Activated CD8-positive, alpha-beta memory T cell treated with anti-CD3 and anti-CD28 coated beads, Interleukin-2, amount 50 U/mL, for 24 hours (primary cell): ENCODE measurements at regions not wholly inside any gene's neighbourhood (a gene's known extent, or its start where the extent isn't known, plus 50 kb on each side); places are given as distances from the start of the nearest gene placed in this dataset.
"Not testable (repeated sequence)": the region's sequence is repeated elsewhere in the genome, so short reads cannot be mapped to it uniquely, and the experiment has no call there.

Experiments
- DNase-seq: peaks from one replicate; pipeline ENCODE4 v3.0.0-alpha.2; 2020; ENCODE audit errors: extremely low read depth

DNA sequence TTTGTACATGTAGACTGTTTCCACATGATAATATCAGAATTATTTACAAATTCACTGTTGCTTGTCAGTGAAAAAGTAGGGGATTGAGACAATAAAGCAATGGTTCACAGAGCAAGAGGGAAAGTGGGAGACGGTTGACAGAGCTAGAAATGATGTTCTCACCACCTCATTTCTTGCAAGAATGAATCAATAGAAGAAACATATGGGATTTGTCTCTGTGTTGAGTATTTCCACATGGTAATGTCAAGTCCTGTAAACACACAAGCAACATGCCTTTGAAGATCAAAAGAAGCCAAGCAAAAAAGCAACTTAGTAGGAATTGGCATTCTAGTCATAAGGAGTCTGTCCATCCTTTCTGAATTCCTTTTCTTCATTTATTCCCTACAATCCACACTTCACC, 1806.6 kb upstream of the AGA start:
- DNase-seq: no peak

DNA sequence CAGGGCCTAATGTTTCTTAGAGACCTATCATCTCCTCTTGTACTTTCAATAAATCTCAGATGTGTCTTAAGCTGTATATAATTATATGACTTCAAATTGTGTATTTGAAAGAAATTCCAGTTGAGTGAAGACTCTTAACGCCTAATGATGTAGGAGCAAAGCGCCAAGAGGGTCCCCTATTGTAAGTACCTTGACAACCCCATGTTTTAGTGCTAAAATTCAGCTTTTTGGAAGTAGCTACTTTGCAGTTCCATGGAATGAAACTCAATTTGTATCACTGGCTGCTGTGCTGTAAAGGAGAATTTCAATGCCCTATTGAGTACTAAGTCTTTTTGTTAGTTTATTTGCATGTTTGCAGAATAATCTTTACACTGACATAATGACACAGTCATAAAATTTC, 1826.6 kb upstream of the AGA start:
- DNase-seq: no peak

GRCh38 chr4:179272282-179272681, 1830.0 kb upstream of the AGA start:
- no peak for DNase-seq

DNA sequence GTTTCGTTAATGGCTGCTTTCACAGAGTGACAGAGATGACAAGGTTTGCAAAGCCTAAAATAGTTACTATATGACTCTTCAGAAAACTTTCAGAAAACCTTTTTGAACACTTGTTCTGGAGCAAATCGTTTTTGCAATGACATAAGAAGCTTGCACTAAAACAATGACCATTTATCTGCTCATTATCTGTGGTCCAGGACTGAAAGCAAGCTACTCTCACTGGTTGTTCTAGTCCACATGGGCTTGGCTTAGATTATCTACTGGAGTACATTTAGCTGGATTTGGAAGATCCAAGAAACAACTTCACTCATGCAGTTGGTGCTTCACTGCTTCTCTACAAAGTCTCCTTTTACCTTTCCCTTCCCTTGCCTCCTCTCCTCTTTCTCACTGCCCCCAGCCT, 1836.4 kb upstream of the AGA start:
- DNase-seq: no peak

DNA sequence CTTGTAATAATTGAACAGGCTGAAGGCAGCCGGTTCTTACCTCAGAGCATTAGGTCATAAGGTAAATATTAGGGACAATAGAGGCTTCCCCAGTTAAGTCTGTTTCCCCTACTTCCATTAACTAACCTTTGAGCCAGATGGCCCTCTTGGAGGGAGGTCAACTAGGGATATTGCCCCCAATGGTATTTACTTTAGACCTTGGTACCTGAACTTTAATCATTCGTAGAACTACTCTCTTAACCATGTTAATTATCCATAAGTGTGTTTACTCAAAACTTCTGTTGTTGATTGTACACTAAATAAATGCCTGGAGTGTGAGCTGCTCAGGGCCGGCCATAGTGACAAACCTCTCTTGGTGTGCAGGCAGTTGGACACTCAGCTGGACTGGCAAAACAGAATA, 1843.5 kb upstream of the AGA start:
- no peak for DNase-seq

GRCh38 chr4:179291657-179292056, 1849.4 kb upstream of the AGA start:
- no peak for DNase-seq

DNA sequence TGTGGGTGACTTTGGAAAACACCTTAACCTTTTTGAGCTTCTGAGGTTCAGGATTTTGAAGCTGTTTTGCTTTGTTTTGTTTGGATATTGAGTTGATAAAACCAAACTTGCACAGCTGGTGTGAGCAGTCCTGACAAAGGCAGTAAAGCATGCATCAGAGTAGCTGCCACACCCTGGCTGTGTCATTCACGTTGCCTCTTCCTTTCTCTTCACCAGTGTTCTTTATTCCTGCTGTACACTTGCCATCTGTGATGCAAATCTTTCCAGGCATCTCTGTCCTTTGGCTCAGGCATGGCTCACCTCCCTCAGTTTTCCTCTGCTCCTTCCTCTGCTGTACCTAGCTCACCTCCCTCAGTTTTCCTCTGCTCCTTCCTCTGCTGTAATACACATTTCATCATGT, 1850.2 kb upstream of the AGA start:
- DNase-seq: no peak

DNA sequence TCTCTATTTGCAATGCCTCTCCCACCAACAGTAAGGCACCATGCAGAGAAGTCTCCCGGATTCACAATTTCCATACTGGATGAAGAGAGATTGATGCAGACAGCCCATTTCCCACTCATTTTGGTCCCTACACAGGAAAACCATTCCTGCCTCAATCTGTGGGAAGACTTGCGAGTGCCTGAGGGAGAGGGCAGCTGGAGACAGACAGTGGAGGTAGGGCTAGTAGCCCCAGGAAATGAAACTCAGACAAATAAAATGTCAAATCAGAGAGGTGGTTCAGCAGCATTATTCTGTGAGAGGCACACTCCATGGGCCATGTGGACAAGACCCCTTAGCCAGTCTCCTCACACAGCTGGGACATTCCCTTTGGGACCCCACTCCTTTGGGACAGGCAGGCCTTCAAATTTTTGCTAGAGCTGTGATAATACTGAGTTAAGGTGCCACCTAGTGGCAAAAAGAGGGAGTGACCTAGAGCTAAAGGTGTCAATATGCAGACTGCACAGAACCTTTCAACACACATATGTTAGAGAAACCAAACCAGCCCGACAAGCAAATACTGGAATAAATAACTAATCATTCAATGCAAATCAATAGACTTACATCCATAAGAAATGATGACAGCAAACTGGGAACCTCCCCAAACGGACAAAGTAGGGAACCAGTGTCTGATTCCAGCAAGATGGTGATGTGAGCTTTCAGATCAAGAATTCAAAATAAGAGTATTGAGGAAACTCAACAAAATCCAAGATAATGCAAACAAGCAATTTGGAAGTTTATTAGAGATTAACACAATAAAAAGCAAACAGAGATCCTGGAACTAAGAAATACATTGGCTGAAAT, 1865.3 kb upstream of the AGA start:
- no peak for DNase-seq

DNA sequence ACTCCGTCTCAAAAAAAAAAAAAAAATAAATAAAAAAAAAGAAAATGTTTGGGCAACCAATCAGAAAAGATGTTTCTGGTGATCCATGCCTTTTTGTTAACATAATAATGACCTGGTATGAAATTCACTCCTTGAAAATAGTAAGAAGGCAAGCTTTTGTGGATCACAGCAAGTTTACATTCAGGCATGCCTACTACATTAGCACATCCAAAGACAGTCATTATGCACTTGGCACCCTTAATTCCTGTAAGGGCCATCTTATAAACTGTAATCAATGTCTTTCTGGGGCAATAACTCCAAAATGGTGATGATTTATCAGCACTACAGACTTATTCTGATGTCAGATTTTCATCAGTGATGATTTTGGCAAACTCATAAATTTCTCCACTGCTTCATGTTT, 1871.6 kb upstream of the AGA start:
- DNase-seq: no peak

DNA sequence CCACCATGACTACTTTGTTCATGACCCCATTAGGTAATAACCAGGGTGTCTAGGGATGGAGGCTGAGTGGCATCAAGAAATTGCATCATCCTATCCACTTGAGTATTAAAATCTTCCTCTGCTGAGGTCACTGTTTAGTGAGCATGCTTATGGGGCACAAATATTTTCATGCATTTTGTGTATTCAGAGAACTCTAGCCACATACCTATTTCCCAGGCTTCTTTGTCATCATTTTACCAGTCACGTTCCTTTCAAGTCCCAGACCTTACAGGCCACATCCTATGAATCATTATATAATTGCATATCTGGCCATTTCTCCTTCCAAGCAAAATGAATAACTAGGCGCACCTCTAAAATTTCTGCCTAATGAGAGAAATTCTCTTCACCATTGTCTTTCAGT, 1882.9 kb upstream of the AGA start:
- no peak for DNase-seq

DNA sequence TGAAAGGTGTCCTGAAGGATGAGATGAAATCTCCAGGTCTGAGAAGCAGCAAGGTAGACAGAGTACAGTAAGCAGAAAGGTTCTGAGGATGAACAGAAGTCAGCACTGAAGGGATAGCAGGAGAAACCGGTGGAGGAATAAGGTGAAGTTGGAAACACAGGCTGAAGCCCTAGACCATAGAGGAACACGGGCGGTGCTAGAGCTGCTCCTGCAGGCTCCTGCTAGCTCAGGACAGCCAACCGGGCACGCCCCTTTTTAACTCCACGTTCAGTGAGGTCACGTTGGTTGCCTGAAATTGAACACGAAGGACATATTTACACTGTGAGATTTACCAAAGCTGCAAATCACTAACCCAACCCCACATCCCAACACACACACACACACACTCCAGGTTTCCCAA, 1886.4 kb upstream of the AGA start:
- DNase-seq: no peak

GRCh38 chr4:179331362-179331761, 1889.1 kb upstream of the AGA start:
- DNase-seq: no peak

- DNase-seq: no peak
Observed at GRCh38 chr4:179344861-179345260, 1902.6 kb upstream of the AGA start.

GRCh38 chr4:179352221-179352620, 1910.0 kb upstream of the AGA start:
- no peak for DNase-seq

DNA sequence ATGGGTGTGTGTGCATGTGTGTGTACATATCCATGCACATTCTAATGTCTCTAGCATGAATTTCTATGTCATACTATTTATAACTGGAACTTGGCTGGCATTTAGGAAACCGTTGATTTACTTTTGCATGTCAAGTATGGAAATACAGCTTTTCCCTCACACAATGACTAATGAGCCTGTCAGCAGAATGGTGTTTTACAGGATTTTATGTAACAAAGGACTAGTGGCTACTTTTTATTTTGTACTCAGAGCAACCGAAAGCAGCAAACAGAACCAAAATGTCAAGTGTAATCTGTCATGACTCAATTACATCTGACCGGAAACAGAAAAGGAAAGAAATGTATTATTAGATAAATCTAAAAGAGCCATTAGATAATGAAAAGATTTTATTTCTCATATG, 1911.5 kb upstream of the AGA start:
- DNase-seq: no peak

DNA sequence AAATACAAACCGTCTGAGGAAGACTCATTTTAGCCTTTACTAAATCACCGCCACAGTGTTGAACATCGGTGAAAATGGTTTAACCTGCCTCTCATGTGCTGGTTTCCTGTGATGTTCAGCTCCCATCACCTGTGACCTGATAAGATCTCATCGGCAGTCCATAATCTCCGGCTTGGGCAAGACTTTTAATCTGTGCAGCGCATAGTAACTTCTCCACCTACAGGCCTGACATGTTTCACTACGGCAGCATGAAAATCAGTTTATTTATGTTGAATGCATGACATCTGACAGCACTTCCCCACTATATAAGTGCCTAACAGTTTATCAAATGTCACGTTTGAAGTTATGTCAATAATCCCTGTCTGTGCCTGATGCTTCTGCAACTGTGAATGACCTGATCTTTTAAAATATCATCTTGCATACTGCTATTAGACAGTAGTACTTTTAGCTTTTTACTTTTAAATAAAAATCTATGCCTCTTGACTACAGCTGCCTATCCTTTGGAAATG, 1919.8 kb upstream of the AGA start:
- no peak for DNase-seq

DNA sequence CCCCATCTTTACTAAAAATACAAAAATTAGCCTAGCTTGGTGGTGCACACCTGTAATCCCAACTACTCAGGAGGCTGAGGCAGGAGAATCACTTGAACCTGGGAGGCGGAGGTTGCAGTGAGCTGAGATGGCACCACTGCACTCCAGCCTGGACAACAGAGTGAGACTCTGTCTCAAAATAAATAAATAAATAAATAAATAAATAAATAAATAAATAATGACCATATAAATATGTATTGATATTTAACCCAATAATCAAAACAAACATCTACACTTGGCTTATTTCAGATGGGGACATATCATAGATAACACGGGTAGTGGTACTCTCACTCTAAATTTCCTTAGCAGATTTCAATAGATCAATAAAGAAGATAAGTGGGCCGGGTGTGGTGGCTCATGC, 1923.7 kb upstream of the AGA start:
- not testable (repeated sequence) for DNase-seq

- no peak for DNase-seq
Observed at GRCh38 chr4:179372242-179372641, 1930.0 kb upstream of the AGA start.

DNA sequence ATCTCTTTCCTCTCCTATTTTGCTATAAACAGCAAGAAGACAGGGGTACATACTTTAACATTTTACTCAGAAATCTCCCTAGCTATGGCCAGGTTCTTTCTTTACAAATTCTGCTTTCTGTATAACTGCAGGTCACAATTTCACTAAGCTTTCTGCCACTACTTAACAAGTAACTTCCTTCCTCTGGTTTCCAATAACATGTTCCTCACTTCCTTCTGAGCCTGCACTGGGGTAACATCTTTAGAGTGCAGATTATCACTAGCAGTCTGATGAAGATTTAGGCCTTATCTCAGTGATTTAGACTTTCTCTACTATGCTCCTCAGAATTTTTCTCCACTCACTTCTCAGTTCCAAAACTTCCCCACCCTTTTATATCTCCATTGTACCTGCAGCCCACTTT, 1930.5 kb upstream of the AGA start:
- DNase-seq: no peak

GRCh38 chr4:179378847-179379246, 1936.6 kb upstream of the AGA start:
- not testable (repeated sequence) for DNase-seq

DNA sequence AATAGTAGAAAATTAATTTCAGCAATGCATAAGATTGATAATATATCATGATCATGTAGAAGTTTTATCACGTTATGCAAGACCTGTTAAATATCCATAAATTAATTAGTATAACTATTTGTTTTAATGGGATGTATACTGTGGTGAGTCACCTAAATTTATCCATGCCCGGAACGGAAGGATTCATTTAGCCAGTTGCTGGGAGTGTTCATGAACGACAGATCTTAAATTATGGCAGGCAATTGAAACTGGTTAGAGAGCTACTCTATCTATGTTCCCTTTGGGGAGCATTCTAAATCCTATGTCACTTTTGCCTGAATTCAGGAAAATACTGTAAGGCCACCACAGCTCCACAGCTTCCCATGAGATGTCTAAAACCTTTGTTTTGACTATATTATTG, 1950.5 kb upstream of the AGA start:
- DNase-seq: no peak

DNA sequence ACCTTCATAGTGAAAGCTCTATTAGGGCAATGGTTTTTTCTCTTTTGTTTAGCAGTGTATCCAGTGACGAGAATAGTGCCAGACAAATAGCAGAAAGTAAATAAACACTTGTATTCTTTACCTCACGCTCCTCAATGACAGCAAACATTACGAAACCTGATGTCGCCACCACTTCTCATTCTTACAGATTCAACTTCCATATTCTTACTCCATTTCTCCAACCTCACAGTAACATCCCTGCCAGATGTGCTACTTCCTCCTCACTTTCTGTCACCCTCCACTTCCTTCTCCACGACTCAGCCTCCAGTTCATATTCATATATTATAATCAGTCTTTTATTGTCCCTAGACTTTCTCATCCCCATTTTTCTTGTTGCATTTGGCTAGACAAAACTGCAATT, 1956.2 kb upstream of the AGA start:
- DNase-seq: no peak

DNA sequence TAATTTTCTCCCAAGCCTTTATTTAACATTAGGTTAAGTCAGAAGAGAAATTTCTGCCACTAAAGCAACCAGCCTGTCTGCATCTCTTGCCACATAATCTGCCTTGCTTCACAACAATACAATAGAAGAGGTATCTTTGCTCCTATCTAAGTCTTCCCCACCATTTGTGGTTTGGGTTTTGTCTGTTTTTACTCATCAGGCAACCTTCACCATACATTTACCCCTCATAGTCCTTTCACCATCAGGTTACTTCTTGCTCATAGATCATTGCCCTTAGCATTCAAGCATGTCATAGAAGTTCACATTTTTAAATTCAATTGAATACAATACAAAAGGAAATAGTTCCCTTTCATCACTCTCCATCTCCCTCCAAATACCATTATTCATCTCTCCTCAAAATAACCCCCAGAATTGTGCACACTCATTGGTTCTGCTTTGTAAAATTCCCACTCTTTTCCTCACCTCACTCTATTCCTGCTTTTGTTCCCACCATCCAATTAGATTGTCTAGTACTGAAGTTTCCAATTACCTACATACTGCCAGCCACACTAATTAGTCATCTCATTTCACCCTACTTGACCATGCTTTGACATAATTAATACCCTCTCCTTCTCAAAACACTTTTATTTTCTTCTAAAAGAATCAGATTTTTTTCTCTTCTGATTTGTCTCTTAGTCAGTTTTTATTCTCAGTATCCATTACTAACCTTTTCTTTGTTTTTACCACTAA, 1957.0 kb upstream of the AGA start:
- DNase-seq: no peak
